ENCODE measurements at regions not wholly inside any gene's neighbourhood (a gene's known extent, or its start where the extent isn't known, plus 50 kb on each side); places are given as distances from the start of the nearest gene placed in this dataset.
A peak's percentile ranks its signal among the peaks of the same experiment; 100 is the strongest.

- Histone ChIP-seq H3K27ac (no peak overlapping the region), H3K27me3 (replicated peaks; ENCODE audit: insufficient read depth) (peaks cover 12% of the 10 kb centered on the region), H3K4me3 (no peak overlapping the region), H3K4me1 (replicated peaks) (no peaks in the 10 kb centered on the region), H3K36me3 (no peaks in the 10 kb centered on the region), H3K9me3 (no peaks in the 10 kb centered on the region)
- TF ChIP-seq POLR2A (IDR thresholded peaks at IDR 0.05) (no peak), CTCF (IDR thresholded peaks at IDR 0.05) (no peak)
- intact Hi-C loops (cut with DNase I) = no loop called here
- no peak for DNase-seq (ENCODE audit: low spot score)
- WGBS = 94% methylated on average over 2 of the region's 2 CpGs
Measured at GRCh38 chr21:38960251-38960650, 154.5 kb downstream of the ETS2 start.

- no peaks in the 10 kb centered on the region for H3K4me1 ChIP-seq (replicated peaks)
- H3K36me3 ChIP-seq = no peaks in the 10 kb centered on the region
- TF ChIP-seq POLR2A (IDR thresholded peaks at IDR 0.05) (no peak), CTCF (IDR thresholded peaks at IDR 0.05) (no peak), POLR2AphosphoS5 (IDR thresholded peaks at IDR 0.05) (no peak)
- intact Hi-C loops (cut with DNase I) = no loop called here
- DNase-seq (ENCODE audit: low spot score) = no peak
- 91% methylated on average over 6 of the region's 6 CpGs for WGBS
- H3K27me3 ChIP-seq (replicated peaks; ENCODE audit: insufficient read depth) = peaks cover 12% of the 10 kb centered on the region
- H3K27ac ChIP-seq = no peak overlapping the region
- no peak overlapping the region for H3K4me3 ChIP-seq
- H3K9me3 ChIP-seq = no peaks in the 10 kb centered on the region
Measured at GRCh38 chr21:38959692-38960061, 153.9 kb downstream of the ETS2 start.

- no peak overlapping the region for H3K27ac ChIP-seq
- no peak for DNase-seq (ENCODE audit: low spot score)
- H3K9me3 ChIP-seq = no peaks in the 10 kb centered on the region
- intact Hi-C loops (cut with DNase I) = no loop called here
- no peaks in the 10 kb centered on the region for H3K36me3 ChIP-seq
- WGBS = 71% methylated on average over 4 of the region's 4 CpGs
- no peak overlapping the region for H3K4me3 ChIP-seq
- no peaks in the 10 kb centered on the region for H3K4me1 ChIP-seq (replicated peaks)
- TF ChIP-seq CTCF (IDR thresholded peaks at IDR 0.05) = no peak
- peak; percentile 10 for TF ChIP-seq POLR2AphosphoS5 (IDR thresholded peaks at IDR 0.05)
- TF ChIP-seq POLR2A (IDR thresholded peaks at IDR 0.05) = no peak
- peaks cover 12% of the 10 kb centered on the region for H3K27me3 ChIP-seq (replicated peaks; ENCODE audit: insufficient read depth)
Measured at GRCh38 chr21:38958940-38959691, 153.4 kb downstream of the ETS2 start.

- TF ChIP-seq POLR2AphosphoS5 (IDR thresholded peaks at IDR 0.05) = no peak
- intact Hi-C loops (cut with DNase I) = no loop called here
- WGBS = 74% methylated on average over 3 of the region's 3 CpGs
Measured at GRCh38 chr21:38958323-38958705, 152.6 kb downstream of the ETS2 start.

GRCh38 chr21:38957575-38958322 is 152.0 kb downstream of the ETS2 start:
- 64% methylated on average over 6 of the region's 6 CpGs for WGBS
- H3K36me3 ChIP-seq = no peaks in the 10 kb centered on the region
- no peak overlapping the region for H3K4me3 ChIP-seq
- intact Hi-C loops (cut with DNase I) = no loop called here
- H3K9me3 ChIP-seq = no peaks in the 10 kb centered on the region
- TF ChIP-seq POLR2AphosphoS5 (IDR thresholded peaks at IDR 0.05) = no peak
- TF ChIP-seq CTCF (IDR thresholded peaks at IDR 0.05) = no peak
- TF ChIP-seq POLR2A (IDR thresholded peaks at IDR 0.05) = no peak
- no peaks in the 10 kb centered on the region for H3K4me1 ChIP-seq (replicated peaks)
- DNase-seq (ENCODE audit: low spot score) = no peak
- H3K27me3 ChIP-seq (replicated peaks; ENCODE audit: insufficient read depth) = peaks cover 12% of the 10 kb centered on the region
- no peak overlapping the region for H3K27ac ChIP-seq

More at GRCh38 chr21:38958323-38958705, 152.6 kb downstream of the ETS2 start:
- H3K27me3 ChIP-seq (replicated peaks; ENCODE audit: insufficient read depth) = peaks cover 12% of the 10 kb centered on the region
- no peak overlapping the region for H3K4me3 ChIP-seq
- H3K4me1 ChIP-seq (replicated peaks) = no peaks in the 10 kb centered on the region
- no peaks in the 10 kb centered on the region for H3K9me3 ChIP-seq
- no peak for DNase-seq (ENCODE audit: low spot score)
- H3K27ac ChIP-seq = no peak overlapping the region
- H3K36me3 ChIP-seq = no peaks in the 10 kb centered on the region

All from prostate gland (tissue), 2 donors.